PC-3 (cell line): ENCODE measurements at regions not wholly inside any gene's neighbourhood (a gene's known extent, or its start where the extent isn't known, plus 50 kb on each side); places are given as distances from the start of the nearest gene placed in this dataset.

Experiments
- ATAC-seq: fragments of 200-7000 bp; cut with Tn5 transposase; 2 replicates; pipeline ENCODE4 v1.9.1; 2020; ENCODE audit warnings: mild to moderate bottlenecking, moderate library complexity
- BruUV-seq: library from RNA; stranded (reverse); fragments of 400-500 nt; replicated peaks from 2 replicates; lab custom pipeline; 2021; lab: Mats Ljungman, UMichigan
- CTCF ChIA-PET: fragments of 300-600 bp; sonication (Branson Sonifier 250); formaldehyde crosslinking; loops from one replicate; lab custom pipeline; 2022; ENCODE audit warnings: antibody characterized with exemption; lab: Charles Lee
- POLR2A ChIA-PET: fragments of 300-600 bp; sonication (Branson Sonifier 250); formaldehyde crosslinking; loops from one replicate; lab custom pipeline; 2022; ENCODE audit warnings: antibody characterized with exemption; ENCODE audit not compliant: unreplicated experiment; lab: Charles Lee
- DNase-seq: peaks from one replicate; pipeline ENCODE4 v3.0.0-alpha.2; 2015
- H2AFZ ChIP-seq: fragments of 300-600 bp; sonication (generic); 2 replicates; pipeline ENCODE4 v1.6.0; 2016; ENCODE audit warnings: antibody characterized with exemption, low read length
- H3F3A ChIP-seq: fragments of 300-600 bp; sonication (generic); one replicate; pipeline ENCODE4 v1.6.0; 2017; ENCODE audit warnings: antibody characterized with exemption, low read length, control low read depth, mild to moderate bottlenecking; ENCODE audit not compliant: unreplicated experiment
- H3K27ac ChIP-seq: fragments of 300-600 bp; sonication (generic); 2 replicates; pipeline ENCODE4 v1.5.1; 2016; ENCODE audit warnings: mild to moderate bottlenecking, low read length
- H3K27me3 ChIP-seq: fragments of 300-600 bp; sonication (generic); 2 replicates; pipeline ENCODE4 v1.6.1; 2016; ENCODE audit warnings: low read length, mixed read lengths
- H3K36me3 ChIP-seq: fragments of 300-600 bp; sonication (generic); 2 replicates; pipeline ENCODE4 v1.6.1; 2016; ENCODE audit warnings: low read depth, mixed run types, low read length, mixed read lengths
- H3K4me1 ChIP-seq: fragments of 300-600 bp; sonication (generic); 2 replicates; pipeline ENCODE4 v1.5.1; 2016; ENCODE audit warnings: low read length; ENCODE audit not compliant: insufficient read depth
- H3K4me2 ChIP-seq: fragments of 300-600 bp; sonication (generic); 2 replicates; pipeline ENCODE4 v1.6.0; 2016; ENCODE audit warnings: low read length
- H3K4me3 ChIP-seq: fragments of 300-600 bp; sonication (generic); 2 replicates; pipeline ENCODE4 v1.5.1; 2016; ENCODE audit warnings: mild to moderate bottlenecking, low read length, mixed read lengths
- H3K79me2 ChIP-seq: fragments of 300-600 bp; sonication (generic); 2 replicates; pipeline ENCODE4 v1.6.1; 2017; ENCODE audit warnings: low read length, mixed read lengths
- H3K9ac ChIP-seq: fragments of 300-600 bp; sonication (generic); 2 replicates; pipeline ENCODE4 v1.6.0; 2016; ENCODE audit warnings: mild to moderate bottlenecking, low read length
- H3K9me2 ChIP-seq: fragments of 300-600 bp; sonication (generic); replicated peaks from 2 replicates; pipeline ENCODE4 v1.6.1; 2016; ENCODE audit warnings: mixed run types, low read length, mixed read lengths
- H3K9me3 ChIP-seq: fragments of 300-600 bp; sonication (generic); 2 replicates; pipeline ENCODE4 v1.6.1; 2016; ENCODE audit warnings: low read length, mixed read lengths
- H4K20me1 ChIP-seq: fragments of 300-600 bp; sonication (generic); 2 replicates; pipeline ENCODE4 v1.6.1; 2016; ENCODE audit warnings: low read length, mixed read lengths
- EZH2 ChIP-seq: fragments of 300-600 bp; sonication (generic); IDR thresholded peaks from one replicate; pipeline ENCODE4 v1.6.1; 2017; ENCODE audit warnings: antibody characterized with exemption, mild to moderate bottlenecking, low read length; ENCODE audit not compliant: unreplicated experiment
- EZH2phosphoT487 ChIP-seq: fragments of 300-600 bp; sonication (generic); IDR thresholded peaks from 2 replicates; pipeline ENCODE4 v1.6.1; 2018; ENCODE audit warnings: mild to moderate bottlenecking, antibody characterized with exemption, low read length, borderline replicate concordance
- intact Hi-C: fragments of 100-400 bp; cut with micrococcal nuclease; formaldehyde crosslinking; loops from 2 replicates; pipeline ENCODE4 v1.9.0; 2023
- TF ChIP-seq, protein P1 (sequence below): fragments of 300-600 bp; sonication (generic); conservative IDR thresholded peaks from 2 replicates; pipeline ENCODE4 v1.5.1; 2017; ENCODE audit warnings: antibody characterized with exemption, low read depth, mild to moderate bottlenecking, low read length

DNA sequence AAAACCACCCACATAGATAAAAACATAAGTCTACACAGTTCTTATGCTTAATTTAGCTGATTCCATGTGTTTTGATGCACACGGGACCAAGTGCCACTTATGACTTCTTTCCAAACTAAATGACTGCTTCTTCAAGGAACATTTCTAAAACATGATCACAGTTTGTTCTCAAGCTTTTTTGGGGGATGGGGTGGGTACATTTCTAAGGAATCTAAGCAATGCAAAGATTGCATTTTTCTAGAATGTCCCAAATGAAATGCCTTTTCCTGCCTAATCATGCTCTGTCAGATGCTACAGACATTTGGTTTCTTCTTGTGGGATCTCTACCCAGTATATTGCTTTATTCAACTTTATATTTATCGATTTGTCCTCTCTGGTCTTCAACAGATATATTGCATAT is 496.8 kb upstream of the JAG1 start:
- Histone ChIP-seq H3K27me3 (no peaks in the 10 kb centered on the region), H3K9ac (no peak overlapping the region), H3K9me3 (no peaks in the 10 kb centered on the region), H3F3A (no peaks in the 10 kb centered on the region), H4K20me1 (no peaks in the 10 kb centered on the region), H3K27ac (no peak overlapping the region), H3K36me3 (no peaks in the 10 kb centered on the region), H3K79me2 (no peaks in the 10 kb centered on the region), H3K9me2 (no peaks in the 10 kb centered on the region), H3K4me2 (no peak overlapping the region), H3K4me3 (no peak overlapping the region), H3K4me1 (no peaks in the 10 kb centered on the region), H2AFZ (no peak overlapping the region)
- ATAC-seq = no peak
- intact Hi-C loops = no loop called here
- CTCF ChIA-PET = no interaction called here
- BruUV-seq = no TSS peak
- DNase-seq = no peak
- POLR2A ChIA-PET = no interaction called here
- TF ChIP-seq EZH2 = no peak
- TF ChIP-seq, protein P1, sequence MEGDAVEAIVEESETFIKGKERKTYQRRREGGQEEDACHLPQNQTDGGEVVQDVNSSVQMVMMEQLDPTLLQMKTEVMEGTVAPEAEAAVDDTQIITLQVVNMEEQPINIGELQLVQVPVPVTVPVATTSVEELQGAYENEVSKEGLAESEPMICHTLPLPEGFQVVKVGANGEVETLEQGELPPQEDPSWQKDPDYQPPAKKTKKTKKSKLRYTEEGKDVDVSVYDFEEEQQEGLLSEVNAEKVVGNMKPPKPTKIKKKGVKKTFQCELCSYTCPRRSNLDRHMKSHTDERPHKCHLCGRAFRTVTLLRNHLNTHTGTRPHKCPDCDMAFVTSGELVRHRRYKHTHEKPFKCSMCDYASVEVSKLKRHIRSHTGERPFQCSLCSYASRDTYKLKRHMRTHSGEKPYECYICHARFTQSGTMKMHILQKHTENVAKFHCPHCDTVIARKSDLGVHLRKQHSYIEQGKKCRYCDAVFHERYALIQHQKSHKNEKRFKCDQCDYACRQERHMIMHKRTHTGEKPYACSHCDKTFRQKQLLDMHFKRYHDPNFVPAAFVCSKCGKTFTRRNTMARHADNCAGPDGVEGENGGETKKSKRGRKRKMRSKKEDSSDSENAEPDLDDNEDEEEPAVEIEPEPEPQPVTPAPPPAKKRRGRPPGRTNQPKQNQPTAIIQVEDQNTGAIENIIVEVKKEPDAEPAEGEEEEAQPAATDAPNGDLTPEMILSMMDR = no peak
- TF ChIP-seq EZH2phosphoT487 = no peak

DNA sequence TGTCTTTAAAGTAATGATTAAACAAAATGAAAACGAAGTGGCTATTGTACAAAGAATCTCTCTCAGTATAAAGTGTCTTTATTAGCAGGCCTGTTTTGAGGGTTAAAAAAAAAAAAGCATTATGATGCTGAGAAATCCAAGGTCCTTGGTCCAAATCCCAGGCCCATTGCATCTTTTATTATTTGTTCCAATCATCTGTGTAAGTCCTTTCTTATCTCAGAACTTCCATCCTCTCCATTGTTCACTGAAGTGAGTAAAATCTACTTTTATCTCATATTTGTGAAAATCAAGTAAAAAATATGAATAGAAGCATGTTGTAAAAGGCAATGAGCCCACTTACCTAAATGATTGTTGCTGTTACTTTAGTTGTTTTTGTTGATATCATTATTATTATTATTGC is 499.1 kb upstream of the JAG1 start:
- Histone ChIP-seq H3K4me3 (no peak overlapping the region), H3K4me1 (peaks cover 18% of the 10 kb centered on the region), H3K36me3 (no peaks in the 10 kb centered on the region), H3K79me2 (no peaks in the 10 kb centered on the region), H4K20me1 (no peaks in the 10 kb centered on the region), H3K27ac (no peak overlapping the region), H3F3A (no peaks in the 10 kb centered on the region), H3K9me2 (no peaks in the 10 kb centered on the region), H3K27me3 (no peaks in the 10 kb centered on the region), H3K9ac (no peak overlapping the region), H3K9me3 (no peaks in the 10 kb centered on the region), H2AFZ (no peak overlapping the region), H3K4me2 (no peak overlapping the region)
- TF ChIP-seq, protein P1 = no peak
- TF ChIP-seq EZH2phosphoT487 (no peak), EZH2 (no peak)
- POLR2A ChIA-PET = no interaction called here
- CTCF ChIA-PET = no interaction called here
- DNase-seq = no peak
- no TSS peak for BruUV-seq
- intact Hi-C loops = no loop called here
- ATAC-seq = no peak

DNA sequence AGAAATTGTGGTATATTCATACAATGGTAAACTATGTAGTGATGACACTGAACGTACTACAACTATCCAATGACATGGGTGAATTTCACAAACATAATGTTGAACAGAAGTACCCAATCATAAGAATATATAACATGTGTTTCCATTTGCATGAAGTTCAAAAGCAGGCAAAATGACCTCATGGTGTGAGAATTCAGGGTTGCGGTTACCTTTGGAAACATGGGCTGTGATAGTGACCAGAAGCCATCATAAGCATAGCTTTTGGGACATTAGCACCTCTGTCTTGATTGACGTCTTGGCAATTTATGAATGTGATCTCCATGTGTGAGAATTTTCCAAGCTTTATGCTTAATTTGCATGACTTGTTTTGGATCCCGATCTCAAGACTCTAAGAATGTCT is 500.1 kb upstream of the JAG1 start:
- Histone ChIP-seq H4K20me1 (no peaks in the 10 kb centered on the region), H3K9ac (no peak overlapping the region), H3K4me3 (no peak overlapping the region), H3K4me2 (no peak overlapping the region), H3K4me1 (peaks cover 27% of the 10 kb centered on the region), H3K27ac (no peak overlapping the region), H3K27me3 (no peaks in the 10 kb centered on the region), H3K9me3 (no peaks in the 10 kb centered on the region), H2AFZ (no peak overlapping the region), H3K36me3 (no peaks in the 10 kb centered on the region), H3K9me2 (no peaks in the 10 kb centered on the region), H3F3A (peaks cover 6% of the 10 kb centered on the region), H3K79me2 (no peaks in the 10 kb centered on the region)
- no TSS peak for BruUV-seq
- DNase-seq (no peak), ATAC-seq (no peak)
- no peak for TF ChIP-seq EZH2
- no peak for TF ChIP-seq EZH2phosphoT487
- TF ChIP-seq, protein P1 = no peak
- ChIA-PET CTCF (no interaction called here), POLR2A (no interaction called here)
- intact Hi-C loops = no loop called here
